GM21381 (cell line): ENCODE measurements at regions not wholly inside any gene's neighbourhood (a gene's known extent, or its start where the extent isn't known, plus 50 kb on each side); places are given as distances from the start of the nearest gene placed in this dataset.

Experiments
- ATAC-seq: cut with Tn5 transposase; IDR thresholded peaks from one replicate; pipeline ENCODE4 v1.9.1; 2021; ENCODE audit warnings: mild to moderate bottlenecking, moderate library complexity; ENCODE audit not compliant: unreplicated experiment

GRCh38 chr6:140140891-140141290 lies 766.4 kb upstream of the CITED2 start:
- ATAC-seq = no peak

- no peak for ATAC-seq
Measured at GRCh38 chr6:140138311-140139010, 764.0 kb upstream of the CITED2 start.

GRCh38 chr6:140134224-140134623 lies 759.8 kb upstream of the CITED2 start:
- ATAC-seq = no peak

- no peak for ATAC-seq
Measured at GRCh38 chr6:140130074-140130473, 755.6 kb upstream of the CITED2 start.

- no peak for ATAC-seq
Measured at GRCh38 chr6:140124498-140124897, 750.0 kb upstream of the CITED2 start.

- no peak for ATAC-seq
Measured at GRCh38 chr6:140108167-140108566, 733.7 kb upstream of the CITED2 start.

DNA sequence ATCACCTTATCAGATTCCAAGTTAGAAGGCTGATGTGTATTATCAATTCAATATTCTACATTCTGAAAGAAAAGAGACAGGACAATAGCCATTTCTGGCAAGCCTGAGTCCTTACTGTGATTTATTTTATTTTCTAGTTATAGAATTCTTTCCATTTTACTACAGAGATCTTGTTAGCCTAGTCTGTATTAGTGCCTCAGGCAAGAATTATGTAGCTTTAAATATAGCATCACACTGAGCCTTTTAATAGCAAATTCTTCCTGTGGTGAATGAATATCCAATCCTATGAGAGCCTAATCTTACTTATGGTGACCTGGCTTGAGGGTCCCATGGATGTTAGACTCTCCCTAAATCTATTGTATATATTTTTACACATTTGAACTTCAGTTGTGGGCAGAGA lies 732.8 kb upstream of the CITED2 start:
- no peak for ATAC-seq

DNA sequence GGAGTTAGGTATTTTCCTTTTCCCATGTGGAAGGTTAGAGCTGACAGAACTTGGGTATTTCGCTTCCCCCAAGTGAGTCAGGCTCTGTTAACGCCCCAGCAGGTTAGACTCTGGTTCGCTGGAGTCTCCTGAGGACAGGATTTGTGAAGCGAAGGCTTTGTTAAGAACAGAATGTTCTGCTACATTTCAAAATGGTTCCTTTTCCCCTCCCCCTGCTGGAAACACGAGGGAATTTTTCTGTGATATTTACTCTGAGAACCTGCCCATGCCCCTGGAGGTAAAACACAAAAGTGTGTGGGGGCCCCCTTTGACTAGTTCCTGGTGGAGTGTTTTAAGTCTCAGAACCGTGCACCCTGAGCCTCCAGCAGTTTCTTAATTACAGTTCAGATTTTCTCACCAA lies 731.4 kb upstream of the CITED2 start:
- no peak for ATAC-seq

GRCh38 chr6:140105241-140105640 lies 730.8 kb upstream of the CITED2 start:
- ATAC-seq = no peak

DNA sequence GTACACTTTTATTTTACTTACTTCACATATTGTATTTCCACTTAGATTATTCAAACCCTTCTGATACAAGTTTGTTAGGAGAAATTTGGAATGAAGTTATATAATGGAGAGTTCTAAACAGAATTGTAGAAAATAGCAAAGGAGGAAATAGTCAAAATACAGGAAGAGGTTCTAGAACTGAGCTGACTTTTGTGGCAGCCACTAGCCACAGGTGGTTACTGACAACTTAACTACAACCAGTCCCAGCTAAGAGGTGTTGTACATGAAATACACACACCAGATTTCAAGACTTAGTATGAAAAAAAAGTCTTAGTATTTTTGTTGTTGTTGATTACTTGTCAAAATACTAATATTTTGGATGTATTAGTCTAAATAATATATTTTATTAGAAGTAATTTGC lies 727.4 kb upstream of the CITED2 start:
- no peak for ATAC-seq

GRCh38 chr6:140101367-140101766 lies 726.9 kb upstream of the CITED2 start:
- no peak for ATAC-seq

GRCh38 chr6:140095532-140095931 lies 721.1 kb upstream of the CITED2 start:
- no peak for ATAC-seq

GRCh38 chr6:140091895-140092294 lies 717.4 kb upstream of the CITED2 start:
- no peak for ATAC-seq

GRCh38 chr6:140090871-140091270 lies 716.4 kb upstream of the CITED2 start:
- ATAC-seq = no peak

GRCh38 chr6:140083375-140083774 lies 708.9 kb upstream of the CITED2 start:
- ATAC-seq = no peak

DNA sequence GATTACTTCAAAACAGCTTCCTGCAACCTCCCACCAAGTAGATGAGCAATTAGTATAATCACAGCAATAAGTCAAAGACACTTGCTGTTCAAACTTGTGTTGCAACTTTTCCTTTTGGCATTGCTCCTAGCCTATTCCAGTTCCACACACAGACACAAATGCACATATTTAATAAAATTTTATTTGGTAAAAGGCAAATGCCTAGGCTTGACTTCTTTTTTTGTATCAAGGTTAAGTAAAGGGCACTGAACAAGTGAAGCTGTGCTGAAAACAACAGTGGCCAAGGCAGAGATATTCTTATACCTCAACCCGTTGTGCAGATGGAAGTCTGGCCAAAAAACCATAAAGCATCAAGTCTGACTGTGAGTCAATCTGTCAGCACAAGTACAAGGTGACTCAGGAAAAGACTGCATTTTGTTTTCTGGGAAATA lies 708.4 kb upstream of the CITED2 start:
- no peak for ATAC-seq

DNA sequence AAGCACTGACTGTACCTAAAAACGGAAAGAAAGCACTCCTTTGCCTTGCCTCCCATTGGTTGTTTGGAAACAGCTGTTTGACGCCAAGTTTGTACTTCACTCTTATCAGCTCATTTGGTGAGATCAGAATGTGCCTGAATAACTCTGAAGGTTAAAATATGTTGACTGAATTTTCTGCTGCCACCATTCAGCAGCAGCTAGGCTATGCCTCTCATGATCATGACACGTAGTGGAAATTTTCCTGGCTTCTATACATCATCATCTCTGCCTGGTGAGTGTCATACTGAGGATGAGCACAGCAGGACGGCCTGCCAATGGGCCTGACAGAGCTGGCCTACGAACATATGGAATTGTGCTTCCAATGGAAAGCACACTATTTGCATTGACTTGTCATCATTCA lies 704.9 kb upstream of the CITED2 start:
- no peak for ATAC-seq

DNA sequence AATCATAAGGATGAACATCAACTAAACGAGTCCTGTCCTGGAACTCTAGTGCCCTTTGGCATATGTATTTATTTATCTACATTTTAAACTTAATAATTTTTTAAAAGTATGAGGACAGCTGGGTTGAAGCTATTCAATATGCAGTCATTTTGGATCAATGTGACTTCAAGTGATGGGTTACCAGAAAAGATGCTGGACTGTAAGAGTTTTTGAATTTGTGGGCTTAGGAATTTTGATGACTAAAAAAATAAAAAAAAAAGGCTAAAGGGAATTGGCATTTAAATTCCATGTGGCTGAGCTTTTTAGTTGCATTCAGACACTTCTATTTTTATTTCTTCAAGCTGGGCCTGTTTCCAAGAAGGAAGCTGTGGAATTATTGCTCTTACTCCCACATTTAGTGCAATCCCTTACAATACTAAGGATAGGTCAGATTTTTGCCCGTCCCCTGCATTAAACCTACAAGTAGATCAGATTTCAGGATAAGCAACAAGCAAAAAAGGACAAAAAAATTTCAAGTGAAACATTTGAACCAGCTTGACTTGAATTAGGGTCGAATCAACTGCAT lies 704.2 kb upstream of the CITED2 start:
- ATAC-seq = no peak

- ATAC-seq = no peak
Measured at GRCh38 chr6:140077827-140078560, 703.5 kb upstream of the CITED2 start.

- no peak for ATAC-seq
Measured at GRCh38 chr6:140076105-140076504, 701.7 kb upstream of the CITED2 start.

DNA sequence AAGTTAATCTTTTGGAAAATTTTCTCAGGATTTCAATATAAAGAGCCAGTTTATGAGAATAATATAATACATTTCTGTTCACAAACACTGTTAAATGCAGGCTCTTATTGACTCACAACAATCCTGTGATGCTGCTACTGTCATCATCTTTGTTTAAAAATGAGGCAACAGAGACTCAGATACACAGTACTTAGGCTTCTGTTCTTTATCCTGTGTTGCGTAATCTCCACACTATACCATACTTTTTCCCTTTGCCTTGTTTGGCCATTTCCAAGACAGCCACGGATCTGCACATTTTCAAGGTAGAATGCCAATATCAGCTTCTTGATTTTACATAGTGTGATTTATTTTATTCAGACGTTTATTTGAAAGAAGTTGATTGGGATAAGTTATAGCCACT lies 699.0 kb upstream of the CITED2 start:
- no peak for ATAC-seq

GRCh38 chr6:140071601-140072062 lies 697.2 kb upstream of the CITED2 start:
- no peak for ATAC-seq
